HFFc6 (cell line): ENCODE measurements at regions not wholly inside any gene's neighbourhood (a gene's known extent, or its start where the extent isn't known, plus 50 kb on each side); places are given as distances from the start of the nearest gene placed in this dataset.

Experiments
- DNase-seq: peaks from one replicate; pipeline ENCODE4 v3.0.0-alpha.2; 2018
- H3K27ac Mint-ChIP-seq: 2 replicates; pipeline ENCODE4 v1.8.0; 2020; ENCODE audit warnings: mild to moderate bottlenecking, mixed read lengths
- H3K27me3 Mint-ChIP-seq: 2 replicates; pipeline ENCODE4 v1.8.0; 2021; ENCODE audit warnings: mild to moderate bottlenecking, moderate library complexity, mixed read lengths; ENCODE audit not compliant: insufficient read depth
- H3K36me3 Mint-ChIP-seq: 2 replicates; pipeline ENCODE4 v1.8.0; 2021; ENCODE audit warnings: low read depth, mixed read lengths
- H3K4me1 Mint-ChIP-seq: 2 replicates; pipeline ENCODE4 v1.8.0; 2020; ENCODE audit warnings: low read depth, mixed read lengths
- H3K4me3 Mint-ChIP-seq: 2 replicates; pipeline ENCODE4 v1.8.0; 2020; ENCODE audit warnings: mild to moderate bottlenecking, moderate library complexity, mixed read lengths
- H3K9me3 Mint-ChIP-seq: 2 replicates; pipeline ENCODE4 v1.8.0; 2020; ENCODE audit warnings: mild to moderate bottlenecking, mixed read lengths
- TF ChIP-seq, protein P1 (sequence below): fragments of 200-600 bp; sonication (generic); IDR thresholded peaks from 2 replicates; pipeline ENCODE4 v1.5.0; 2021; ENCODE audit warnings: antibody characterized with exemption, mild to moderate bottlenecking

DNA sequence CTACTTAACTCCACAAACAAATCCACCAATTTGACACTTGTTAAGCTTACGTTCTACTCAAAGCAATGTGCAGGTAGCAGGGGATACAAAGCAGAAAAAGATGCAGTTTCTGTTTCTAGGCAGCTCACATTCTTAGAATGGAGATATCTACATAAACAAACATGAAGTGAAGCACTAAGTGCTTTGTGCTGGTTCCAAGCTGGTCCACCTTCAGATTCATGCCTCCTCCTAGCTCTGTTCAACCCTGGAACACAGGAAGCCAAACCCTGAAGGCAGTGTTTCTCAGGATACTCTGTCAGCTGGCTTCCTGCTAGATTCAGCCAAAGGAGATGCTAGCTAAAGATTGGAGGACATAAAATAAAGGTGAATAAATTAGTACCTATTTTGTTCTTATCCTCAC lies 55.3 kb upstream of the NOL4 start:
- TF ChIP-seq, protein P1, sequence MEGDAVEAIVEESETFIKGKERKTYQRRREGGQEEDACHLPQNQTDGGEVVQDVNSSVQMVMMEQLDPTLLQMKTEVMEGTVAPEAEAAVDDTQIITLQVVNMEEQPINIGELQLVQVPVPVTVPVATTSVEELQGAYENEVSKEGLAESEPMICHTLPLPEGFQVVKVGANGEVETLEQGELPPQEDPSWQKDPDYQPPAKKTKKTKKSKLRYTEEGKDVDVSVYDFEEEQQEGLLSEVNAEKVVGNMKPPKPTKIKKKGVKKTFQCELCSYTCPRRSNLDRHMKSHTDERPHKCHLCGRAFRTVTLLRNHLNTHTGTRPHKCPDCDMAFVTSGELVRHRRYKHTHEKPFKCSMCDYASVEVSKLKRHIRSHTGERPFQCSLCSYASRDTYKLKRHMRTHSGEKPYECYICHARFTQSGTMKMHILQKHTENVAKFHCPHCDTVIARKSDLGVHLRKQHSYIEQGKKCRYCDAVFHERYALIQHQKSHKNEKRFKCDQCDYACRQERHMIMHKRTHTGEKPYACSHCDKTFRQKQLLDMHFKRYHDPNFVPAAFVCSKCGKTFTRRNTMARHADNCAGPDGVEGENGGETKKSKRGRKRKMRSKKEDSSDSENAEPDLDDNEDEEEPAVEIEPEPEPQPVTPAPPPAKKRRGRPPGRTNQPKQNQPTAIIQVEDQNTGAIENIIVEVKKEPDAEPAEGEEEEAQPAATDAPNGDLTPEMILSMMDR: no peak
- H3K27ac Mint-ChIP-seq: no peak overlapping the region
- H3K4me1 Mint-ChIP-seq: no peaks in the 10 kb centered on the region
- H3K4me3 Mint-ChIP-seq: no peak overlapping the region
- no peaks in the 10 kb centered on the region for H3K27me3 Mint-ChIP-seq
- no peak for DNase-seq
- H3K36me3 Mint-ChIP-seq: no peaks in the 10 kb centered on the region
- peaks cover 8% of the 10 kb centered on the region for H3K9me3 Mint-ChIP-seq

DNA sequence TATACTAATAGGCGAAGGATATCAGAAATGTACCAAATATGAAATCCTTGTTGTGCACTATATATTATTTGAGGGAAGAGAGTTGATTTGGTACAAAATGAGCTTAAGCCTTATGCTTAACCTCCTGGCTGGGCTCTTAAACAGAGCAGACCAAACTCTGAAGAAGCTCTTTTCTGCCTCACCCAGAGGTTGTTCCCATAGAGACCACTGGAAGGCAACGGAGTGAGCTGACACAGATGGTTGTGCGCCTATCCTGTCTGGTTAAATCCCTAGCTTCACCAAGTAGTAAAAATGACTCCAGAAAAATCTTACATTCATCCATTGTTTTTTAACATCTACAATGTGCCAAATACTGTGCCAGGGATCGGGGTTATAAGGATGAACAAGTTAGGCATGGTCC lies 55.9 kb upstream of the NOL4 start:
- DNase-seq: no peak
- TF ChIP-seq, protein P1: no peak
- H3K27me3 Mint-ChIP-seq: no peaks in the 10 kb centered on the region
- peaks cover 11% of the 10 kb centered on the region for H3K9me3 Mint-ChIP-seq
- H3K36me3 Mint-ChIP-seq: no peaks in the 10 kb centered on the region
- no peak overlapping the region for H3K4me3 Mint-ChIP-seq
- no peaks in the 10 kb centered on the region for H3K4me1 Mint-ChIP-seq
- H3K27ac Mint-ChIP-seq: no peak overlapping the region

DNA sequence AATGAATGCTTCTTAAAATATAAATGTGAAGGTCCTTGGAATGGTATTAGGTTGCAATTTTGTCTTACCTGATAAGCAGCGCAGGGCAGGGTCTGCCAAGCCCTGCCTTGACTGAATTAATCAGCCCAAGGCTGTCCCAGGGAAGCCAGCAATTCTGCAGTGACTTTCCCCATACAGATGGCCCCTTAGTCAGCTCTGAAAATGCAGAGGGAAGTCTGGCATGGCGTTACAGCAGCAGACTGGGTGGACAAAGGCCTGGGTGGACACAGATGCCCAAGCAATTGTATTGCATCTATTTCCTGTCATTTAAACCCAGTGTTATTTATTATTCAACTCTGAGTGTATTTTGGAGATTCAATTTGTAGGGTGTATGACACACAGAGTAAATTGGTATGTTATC lies 56.6 kb upstream of the NOL4 start:
- no peak for DNase-seq
- Mint-ChIP-seq H3K27ac (no peak overlapping the region), H3K27me3 (no peaks in the 10 kb centered on the region; the same call in 1 of the 2 replicates), H3K4me3 (no peak overlapping the region), H3K36me3 (no peaks in the 10 kb centered on the region), H3K4me1 (no peaks in the 10 kb centered on the region), H3K9me3 (peaks cover 14% of the 10 kb centered on the region)
- TF ChIP-seq, protein P1: no peak

DNA sequence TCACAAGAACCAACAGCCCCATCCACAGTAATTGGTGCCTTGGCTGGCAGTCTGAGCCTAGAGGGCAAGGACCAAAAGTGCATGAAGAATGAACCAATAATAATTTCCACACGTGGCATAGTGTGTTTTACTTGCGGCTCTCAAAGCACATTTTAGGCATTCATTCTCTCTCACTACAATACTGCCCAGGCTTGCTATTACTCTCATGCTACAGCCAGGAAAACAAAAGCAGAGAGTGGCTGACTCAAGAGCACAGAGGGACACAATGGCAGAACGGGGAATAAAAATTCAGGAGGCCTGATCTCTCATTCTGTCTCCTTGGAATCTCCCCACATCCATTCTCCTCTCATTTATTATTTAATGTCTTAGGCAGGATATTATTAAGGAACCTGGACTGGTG lies 57.0 kb upstream of the NOL4 start:
- Mint-ChIP-seq H3K4me3 (no peak overlapping the region), H3K9me3 (peaks cover 18% of the 10 kb centered on the region), H3K4me1 (no peaks in the 10 kb centered on the region), H3K27ac (no peak overlapping the region), H3K36me3 (no peaks in the 10 kb centered on the region), H3K27me3 (no peaks in the 10 kb centered on the region; the same call in 1 of the 2 replicates)
- TF ChIP-seq, protein P1: no peak
- DNase-seq: no peak

DNA sequence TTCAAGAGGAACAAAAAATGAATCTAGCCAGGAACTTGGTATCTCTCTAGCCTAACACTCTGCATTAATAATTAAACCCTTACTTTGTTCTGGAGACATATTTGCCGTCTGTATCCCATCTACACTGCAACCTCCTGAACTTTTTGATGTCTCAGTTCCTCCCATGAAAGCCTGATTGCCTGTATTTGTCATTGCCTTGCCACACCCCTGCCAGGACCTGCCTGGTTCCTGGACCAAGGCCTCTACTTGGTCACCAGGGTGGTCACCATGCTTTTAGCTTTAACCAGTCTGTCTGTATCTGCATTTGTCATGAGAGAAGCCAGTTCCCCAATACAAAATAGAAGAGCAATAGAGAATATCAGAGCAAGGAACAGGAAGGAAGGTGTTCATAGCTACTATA lies 58.8 kb upstream of the NOL4 start:
- Mint-ChIP-seq H3K36me3 (no peaks in the 10 kb centered on the region), H3K4me1 (no peaks in the 10 kb centered on the region), H3K27me3 (no peaks in the 10 kb centered on the region; the same call in 1 of the 2 replicates), H3K9me3 (peaks cover 32% of the 10 kb centered on the region), H3K27ac (no peak overlapping the region), H3K4me3 (no peak overlapping the region)
- no peak for DNase-seq
- TF ChIP-seq, protein P1: no peak

DNA sequence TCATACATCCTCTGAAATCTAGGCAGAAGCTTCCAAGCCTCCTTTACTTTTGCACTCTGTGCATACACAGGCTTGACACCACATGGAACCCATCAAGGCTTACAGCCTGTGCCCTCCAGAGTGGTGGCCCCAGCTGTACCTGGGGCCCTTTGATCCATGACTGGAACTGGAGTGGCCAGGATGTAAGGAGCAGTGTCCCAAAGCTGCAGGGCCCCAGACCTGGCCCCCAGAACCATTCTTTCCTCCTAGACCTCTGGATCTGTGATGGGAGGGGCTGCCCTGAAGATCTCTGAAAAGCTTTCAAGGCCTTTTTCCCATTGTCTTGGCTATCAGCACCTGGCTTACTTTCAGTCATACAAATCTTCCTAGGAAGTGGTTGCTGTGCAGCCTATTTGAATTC lies 63.1 kb upstream of the NOL4 start:
- no peaks in the 10 kb centered on the region for H3K4me1 Mint-ChIP-seq
- TF ChIP-seq, protein P1: no peak

More for the DNA sequence above, 63.1 kb upstream of the NOL4 start:
- no peaks in the 10 kb centered on the region for H3K36me3 Mint-ChIP-seq
- peaks cover 44% of the 10 kb centered on the region for H3K9me3 Mint-ChIP-seq
- H3K27ac Mint-ChIP-seq: no peak overlapping the region
- no peaks in the 10 kb centered on the region; the same call in 1 of the 2 replicates for H3K27me3 Mint-ChIP-seq
- H3K4me3 Mint-ChIP-seq: no peak overlapping the region
- no peak for DNase-seq
